ENCODE measurements at regions not wholly inside any gene's neighbourhood (a gene's known extent, or its start where the extent isn't known, plus 50 kb on each side); places are given as distances from the start of the nearest gene placed in this dataset.

DNA sequence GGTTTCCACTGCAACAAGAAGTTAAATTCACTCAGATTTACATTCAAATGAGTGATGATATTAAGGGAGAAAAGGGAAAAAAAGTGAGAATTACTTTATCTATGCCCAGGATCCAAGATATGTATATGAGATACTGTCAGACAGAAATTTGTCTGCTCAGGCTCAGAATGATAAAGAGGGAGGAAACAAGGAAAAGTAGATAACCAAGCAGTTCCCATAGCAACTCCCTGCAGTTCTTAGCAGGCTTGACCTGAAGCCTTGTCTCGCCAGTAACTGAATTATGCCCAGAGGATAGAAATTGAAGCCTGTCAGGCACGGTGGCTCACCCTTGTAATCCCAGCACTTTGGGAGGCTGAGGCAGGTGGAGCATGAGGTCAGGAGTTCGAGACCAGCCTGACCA lies 304.4 kb downstream of the TLE1 start:
- Mint-ChIP-seq H3K27ac (no peak overlapping the region), H3K27me3 (peaks cover 2% of the 10 kb centered on the region), H3K36me3 (no peaks in the 10 kb centered on the region), H3K9me3 (peaks cover 2% of the 10 kb centered on the region), H3K4me1 (no peaks in the 10 kb centered on the region), H3K4me3 (no peak overlapping the region)
- DNase-seq, result no peak
- no peak for ATAC-seq (ENCODE audit: low read depth)
- POLR2A ChIA-PET, result no interaction called here

GRCh38 chr9:81382281-81382680 lies 307.1 kb downstream of the TLE1 start:
- no peak for DNase-seq
- H3K4me1 Mint-ChIP-seq, result no peaks in the 10 kb centered on the region
- no peaks in the 10 kb centered on the region for H3K36me3 Mint-ChIP-seq

GRCh38 chr9:81381694-81382093 lies 307.7 kb downstream of the TLE1 start:
- Mint-ChIP-seq H3K27me3 (peaks cover 2% of the 10 kb centered on the region), H3K36me3 (no peaks in the 10 kb centered on the region), H3K4me1 (no peaks in the 10 kb centered on the region), H3K27ac (no peak overlapping the region), H3K9me3 (peaks cover 4% of the 10 kb centered on the region), H3K4me3 (no peak overlapping the region)
- POLR2A ChIA-PET, result no interaction called here
- no peak for ATAC-seq (ENCODE audit: low read depth)
- DNase-seq, result no peak

More at GRCh38 chr9:81382281-81382680, 307.1 kb downstream of the TLE1 start:
- Mint-ChIP-seq H3K27ac (no peak overlapping the region), H3K4me3 (no peak overlapping the region), H3K9me3 (peaks cover 4% of the 10 kb centered on the region), H3K27me3 (peaks cover 2% of the 10 kb centered on the region)
- no peak for ATAC-seq (ENCODE audit: low read depth)
- POLR2A ChIA-PET, result no interaction called here

DNA sequence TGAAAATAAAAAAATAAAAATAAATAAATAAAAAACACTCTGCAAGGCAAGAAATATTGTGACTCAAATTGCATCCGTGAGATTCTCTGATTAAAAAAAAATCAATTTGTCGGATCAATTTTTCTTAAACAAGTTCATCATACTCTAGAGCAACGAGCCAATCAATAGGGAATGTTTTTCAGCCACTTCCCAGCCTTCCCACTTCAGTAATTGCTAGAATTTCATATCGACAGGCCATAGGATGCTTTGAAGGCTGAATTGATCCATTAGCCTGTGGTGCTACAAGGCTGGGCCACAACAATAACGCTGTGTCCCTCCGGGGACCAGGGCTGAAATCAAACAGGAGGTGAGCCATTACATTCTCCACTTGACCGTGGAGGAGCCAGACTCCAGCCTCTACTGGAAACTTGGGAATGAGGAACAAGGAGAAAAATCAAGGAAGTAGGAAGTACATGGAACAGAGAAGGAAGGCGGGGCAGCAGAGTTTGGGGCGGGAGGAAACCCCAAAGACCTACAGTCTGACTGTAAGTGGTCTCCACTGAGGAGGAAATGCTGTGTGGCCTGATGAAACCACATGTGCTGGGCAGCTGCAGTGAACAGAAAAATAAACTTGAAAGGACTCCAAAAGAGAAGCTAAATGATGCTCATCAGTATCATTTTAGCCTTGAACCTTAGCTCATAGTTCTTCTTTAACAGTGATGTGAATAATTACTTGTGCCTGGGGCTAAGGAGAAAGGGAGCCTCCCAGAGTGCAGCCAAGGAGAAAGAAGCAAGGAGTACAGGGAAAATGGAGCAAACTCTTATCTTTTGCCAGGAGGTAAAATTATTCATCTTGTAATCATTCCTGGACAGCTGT lies 308.6 kb downstream of the TLE1 start:
- no peak for DNase-seq
- H3K27me3 Mint-ChIP-seq, result no peaks in the 10 kb centered on the region
- no peak overlapping the region for H3K4me3 Mint-ChIP-seq
- H3K36me3 Mint-ChIP-seq, result no peaks in the 10 kb centered on the region
- POLR2A ChIA-PET, result no interaction called here
- H3K9me3 Mint-ChIP-seq, result peaks cover 2% of the 10 kb centered on the region
- ATAC-seq (ENCODE audit: low read depth), result no peak
- H3K4me1 Mint-ChIP-seq, result no peaks in the 10 kb centered on the region
- H3K27ac Mint-ChIP-seq, result no peak overlapping the region

- POLR2A ChIA-PET, result no interaction called here
- no peak overlapping the region for H3K27ac Mint-ChIP-seq
- peaks cover 2% of the 10 kb centered on the region for H3K9me3 Mint-ChIP-seq
- H3K36me3 Mint-ChIP-seq, result no peaks in the 10 kb centered on the region
- no peaks in the 10 kb centered on the region for H3K27me3 Mint-ChIP-seq
- ATAC-seq (ENCODE audit: low read depth) (no peak), DNase-seq (no peak)
- no peaks in the 10 kb centered on the region for H3K4me1 Mint-ChIP-seq
- no peak overlapping the region for H3K4me3 Mint-ChIP-seq
These were observed 309.7 kb downstream of the TLE1 start for GRCh38 chr9:81379655-81380054.

DNA sequence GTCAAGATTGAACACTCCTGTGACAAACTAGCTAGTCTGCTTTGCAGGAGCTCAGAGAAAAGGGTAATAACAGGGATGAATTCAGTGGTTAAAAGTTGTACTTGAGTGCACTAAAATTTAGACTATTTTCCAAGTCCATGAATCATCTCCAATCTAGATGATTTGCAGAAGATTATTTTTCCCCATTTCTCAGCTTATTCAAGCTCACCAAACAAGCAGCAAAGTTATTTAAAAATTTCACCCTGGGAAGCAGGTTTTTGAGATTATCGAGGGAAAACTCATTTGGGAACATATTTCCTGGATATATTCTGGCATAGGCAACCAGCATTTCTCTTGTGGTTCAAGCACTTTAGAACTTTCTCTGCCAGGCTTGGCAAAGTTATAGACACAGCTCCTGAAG lies 311.4 kb downstream of the TLE1 start:
- H3K27me3 Mint-ChIP-seq, result no peaks in the 10 kb centered on the region
- no peaks in the 10 kb centered on the region for H3K36me3 Mint-ChIP-seq
- no peak for ATAC-seq (ENCODE audit: low read depth)
- H3K27ac Mint-ChIP-seq, result no peak overlapping the region
- POLR2A ChIA-PET, result no interaction called here
- H3K4me1 Mint-ChIP-seq, result no peaks in the 10 kb centered on the region
- DNase-seq, result no peak
- no peak overlapping the region for H3K4me3 Mint-ChIP-seq
- H3K9me3 Mint-ChIP-seq, result peaks cover 2% of the 10 kb centered on the region

DNA sequence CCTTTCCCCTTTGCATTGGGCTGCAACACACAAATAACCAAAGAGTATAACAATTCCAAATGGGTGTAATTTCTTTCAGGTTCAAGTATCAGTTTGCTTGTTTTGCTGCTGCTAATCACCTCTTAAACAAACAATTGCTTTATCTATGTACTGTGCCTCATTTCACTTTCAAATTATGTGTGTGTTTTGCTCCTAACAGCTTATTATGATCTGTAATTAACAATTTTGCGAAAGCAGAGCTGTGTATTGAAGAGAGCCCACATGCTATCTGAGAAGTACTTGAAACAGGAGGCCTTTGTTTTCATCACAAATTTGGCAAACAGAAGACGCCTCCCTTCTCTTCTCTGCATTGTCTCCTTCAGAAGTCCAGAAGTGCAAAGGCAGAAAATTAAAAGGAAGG lies 312.0 kb downstream of the TLE1 start:
- Mint-ChIP-seq H3K36me3 (no peaks in the 10 kb centered on the region), H3K9me3 (peaks cover 2% of the 10 kb centered on the region), H3K4me3 (no peak overlapping the region), H3K27me3 (no peaks in the 10 kb centered on the region), H3K4me1 (no peaks in the 10 kb centered on the region), H3K27ac (no peak overlapping the region)
- POLR2A ChIA-PET, result no interaction called here
- no peak for ATAC-seq (ENCODE audit: low read depth)
- no peak for DNase-seq

DNA sequence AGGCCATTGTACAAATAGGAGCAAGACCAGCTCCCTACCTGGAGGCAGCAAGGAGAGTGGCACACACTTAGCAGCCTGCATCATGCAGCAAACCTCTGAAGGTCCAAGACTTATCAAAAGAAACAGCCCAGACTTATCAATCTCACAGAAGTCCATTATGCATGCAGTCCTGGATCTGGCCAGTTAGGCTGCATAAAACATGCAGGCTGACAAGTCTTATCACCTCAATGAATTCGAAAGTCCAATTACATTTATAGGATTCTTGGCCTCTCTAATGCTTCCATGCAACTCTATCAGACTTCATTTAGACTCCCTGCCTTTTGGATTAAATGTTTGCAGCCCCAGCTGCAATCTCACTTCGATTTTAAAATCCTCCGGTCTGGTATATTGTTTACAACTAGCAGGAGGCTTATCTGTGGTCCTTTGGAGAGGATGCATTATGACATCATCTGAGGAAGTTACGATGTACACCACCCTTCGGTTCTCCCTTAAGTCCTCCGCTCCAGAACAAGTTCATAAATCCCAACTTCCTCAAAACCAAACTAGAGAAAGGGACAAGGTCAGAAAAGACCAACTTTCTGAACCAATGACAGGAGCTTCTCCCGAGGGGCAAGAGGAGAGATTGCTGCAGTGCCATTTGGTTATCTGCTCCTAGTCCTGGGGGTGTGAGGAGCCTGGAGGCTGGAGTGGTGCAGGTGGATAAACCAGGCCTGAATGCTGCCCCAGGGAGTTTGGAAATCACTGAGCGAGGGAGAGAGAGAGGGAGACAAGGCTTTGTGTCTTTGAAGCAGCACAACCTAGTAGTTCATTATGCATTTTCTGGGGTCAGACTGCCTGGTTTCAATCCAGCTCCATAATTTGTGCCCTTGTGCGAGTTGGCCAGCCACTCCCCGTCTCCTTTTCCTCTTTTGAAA lies 313.9 kb downstream of the TLE1 start:
- no peaks in the 10 kb centered on the region for H3K27me3 Mint-ChIP-seq
- DNase-seq (no peak), ATAC-seq (ENCODE audit: low read depth) (no peak)
- no peak overlapping the region for H3K27ac Mint-ChIP-seq
- H3K4me1 Mint-ChIP-seq, result no peaks in the 10 kb centered on the region
- H3K9me3 Mint-ChIP-seq, result peaks cover 2% of the 10 kb centered on the region
- POLR2A ChIA-PET, result no interaction called here
- no peaks in the 10 kb centered on the region for H3K36me3 Mint-ChIP-seq
- no peak overlapping the region for H3K4me3 Mint-ChIP-seq

- no peaks in the 10 kb centered on the region for H3K4me1 Mint-ChIP-seq
- H3K4me3 Mint-ChIP-seq, result no peak overlapping the region
- no peak for ATAC-seq (ENCODE audit: low read depth)
- H3K27me3 Mint-ChIP-seq, result no peaks in the 10 kb centered on the region
- H3K27ac Mint-ChIP-seq, result no peak overlapping the region
- peaks cover 2% of the 10 kb centered on the region for H3K9me3 Mint-ChIP-seq
- DNase-seq, result no peak
- H3K36me3 Mint-ChIP-seq, result no peaks in the 10 kb centered on the region
- POLR2A ChIA-PET, result no interaction called here
These were observed 314.7 kb downstream of the TLE1 start for GRCh38 chr9:81374459-81375186.

DNA sequence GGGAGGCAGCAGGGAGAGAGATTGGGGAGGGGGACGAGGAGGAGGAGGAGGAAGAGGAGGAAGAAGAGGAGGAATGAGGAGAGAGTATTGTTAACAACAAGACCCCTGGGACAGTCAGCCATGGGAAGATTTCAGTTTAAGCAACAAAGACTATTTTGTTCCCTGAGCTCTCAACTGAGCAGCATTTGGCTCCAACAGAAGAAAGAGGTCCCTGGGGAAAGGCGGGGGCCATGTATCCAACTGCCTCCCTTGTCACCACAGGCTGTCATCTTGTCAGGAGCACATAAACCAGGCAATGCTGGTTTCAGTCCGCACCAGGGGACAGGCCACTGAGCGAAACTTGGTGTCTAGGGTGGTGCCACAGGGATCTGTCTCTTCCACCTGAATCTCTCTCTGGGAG lies 316.1 kb downstream of the TLE1 start:
- DNase-seq (no peak), ATAC-seq (ENCODE audit: low read depth) (no peak)
- Mint-ChIP-seq H3K27ac (no peak overlapping the region), H3K27me3 (no peaks in the 10 kb centered on the region), H3K36me3 (no peaks in the 10 kb centered on the region), H3K4me1 (no peaks in the 10 kb centered on the region), H3K4me3 (no peak overlapping the region), H3K9me3 (no peaks in the 10 kb centered on the region)
- POLR2A ChIA-PET, result no interaction called here

GRCh38 chr9:81372628-81373191 lies 316.6 kb downstream of the TLE1 start:
- H3K9me3 Mint-ChIP-seq, result no peaks in the 10 kb centered on the region
- no peak for ATAC-seq (ENCODE audit: low read depth)
- H3K36me3 Mint-ChIP-seq, result no peaks in the 10 kb centered on the region
- no peaks in the 10 kb centered on the region for H3K27me3 Mint-ChIP-seq
- POLR2A ChIA-PET, result no interaction called here
- no peak for DNase-seq
- no peak overlapping the region for H3K27ac Mint-ChIP-seq
- H3K4me1 Mint-ChIP-seq, result no peaks in the 10 kb centered on the region
- H3K4me3 Mint-ChIP-seq, result no peak overlapping the region

GRCh38 chr9:81371824-81372223 lies 317.5 kb downstream of the TLE1 start:
- no peak for DNase-seq
- Mint-ChIP-seq H3K9me3 (no peaks in the 10 kb centered on the region), H3K27ac (no peak overlapping the region), H3K36me3 (no peaks in the 10 kb centered on the region), H3K27me3 (no peaks in the 10 kb centered on the region), H3K4me1 (no peaks in the 10 kb centered on the region), H3K4me3 (no peak overlapping the region)
- POLR2A ChIA-PET, result no interaction called here
- no peak for ATAC-seq (ENCODE audit: low read depth)

DNA sequence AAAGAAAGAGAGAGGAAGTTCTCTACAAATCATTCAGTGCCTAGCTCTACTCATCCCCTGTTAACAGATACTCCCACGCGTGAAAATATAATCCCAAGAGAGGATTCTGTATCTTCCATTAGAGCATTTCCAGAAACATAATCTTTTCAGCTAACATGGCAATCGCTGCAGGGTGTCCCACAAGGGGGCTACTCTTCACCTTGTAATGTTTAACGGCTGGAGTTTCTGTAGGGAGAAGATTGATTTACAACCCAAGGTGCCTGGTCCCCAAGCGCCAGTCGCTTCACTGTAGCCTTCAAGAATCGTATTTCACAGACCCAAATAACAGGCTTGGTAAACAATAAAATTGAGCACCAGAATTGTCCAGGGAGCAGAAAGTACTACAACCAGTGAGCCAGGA lies 318.7 kb downstream of the TLE1 start:
- Mint-ChIP-seq H3K4me1 (no peaks in the 10 kb centered on the region), H3K4me3 (no peak overlapping the region), H3K27me3 (no peaks in the 10 kb centered on the region), H3K27ac (no peak overlapping the region), H3K9me3 (peaks cover 4% of the 10 kb centered on the region), H3K36me3 (no peaks in the 10 kb centered on the region)
- POLR2A ChIA-PET, result no interaction called here
- no peak for DNase-seq
- ATAC-seq (ENCODE audit: low read depth), result no peak

All from activated naive CD8-positive, alpha-beta T cell treated with anti-CD3 and anti-CD28 coated beads, Interleukin-2, amount 10 ng/mL, durations not matched to agents 7 days and 5 days (primary cell).